HG02642 (cell line): ENCODE measurements at regions not wholly inside any gene's neighbourhood (a gene's known extent, or its start where the extent isn't known, plus 50 kb on each side); places are given as distances from the start of the nearest gene placed in this dataset.
A peak's percentile ranks its signal among the peaks of the same experiment; 100 is the strongest.
"Not testable (repeated sequence)": the region's sequence is repeated elsewhere in the genome, so short reads cannot be mapped to it uniquely, and the experiment has no call there.

ENCODE experiments used
- ATAC-seq: cut with Tn5 transposase; IDR thresholded peaks from one replicate; pipeline ENCODE4 v1.9.1; 2021; ENCODE audit warnings: mild to moderate bottlenecking; ENCODE audit not compliant: unreplicated experiment, poor library complexity

- no peak for ATAC-seq
Measured at GRCh38 chr1:244314921-244315559, 136.7 kb downstream of the ADSS2 start.

DNA sequence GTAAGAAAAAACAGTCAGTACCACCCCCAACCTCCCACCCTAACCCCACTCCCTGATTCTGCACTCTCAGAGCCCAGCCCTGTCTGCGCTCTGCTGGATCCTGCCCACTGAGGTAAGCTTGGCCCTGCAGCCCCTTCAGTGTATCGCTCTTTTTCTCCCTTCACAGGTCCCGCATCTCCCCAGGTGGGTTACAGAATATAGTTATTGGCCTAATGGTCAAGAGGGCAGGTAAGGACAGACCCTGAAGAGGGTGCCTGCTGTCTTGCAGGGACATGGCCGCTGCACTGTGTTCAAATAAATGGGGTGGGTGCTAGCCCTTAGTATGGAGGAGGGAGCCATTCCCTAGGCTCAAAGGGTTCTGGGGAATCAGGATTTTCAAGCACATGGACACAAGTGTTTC, 135.7 kb downstream of the ADSS2 start:
- ATAC-seq, result no peak

DNA sequence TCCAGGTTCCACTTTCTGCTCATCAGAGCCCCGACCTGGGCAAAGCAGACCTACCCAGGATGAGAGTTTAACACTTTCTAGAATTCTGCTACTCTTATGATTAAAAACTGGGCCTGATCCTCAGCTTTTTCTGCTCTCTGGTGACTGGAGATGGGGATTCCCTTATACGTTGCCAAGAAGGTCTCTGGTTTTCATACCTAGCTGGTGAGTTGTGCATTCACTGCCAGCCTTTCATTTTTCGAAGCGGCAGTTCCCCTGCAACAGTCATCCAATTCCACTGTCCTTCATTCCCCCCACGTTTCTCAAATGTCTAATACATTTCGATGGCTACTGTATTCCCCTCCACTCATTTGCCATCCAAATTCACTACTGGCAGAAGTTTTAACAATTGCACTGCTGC, 135.3 kb downstream of the ADSS2 start:
- ATAC-seq, result no peak

- no peak for ATAC-seq
Measured at GRCh38 chr1:244316986-244317655, 134.6 kb downstream of the ADSS2 start.

DNA sequence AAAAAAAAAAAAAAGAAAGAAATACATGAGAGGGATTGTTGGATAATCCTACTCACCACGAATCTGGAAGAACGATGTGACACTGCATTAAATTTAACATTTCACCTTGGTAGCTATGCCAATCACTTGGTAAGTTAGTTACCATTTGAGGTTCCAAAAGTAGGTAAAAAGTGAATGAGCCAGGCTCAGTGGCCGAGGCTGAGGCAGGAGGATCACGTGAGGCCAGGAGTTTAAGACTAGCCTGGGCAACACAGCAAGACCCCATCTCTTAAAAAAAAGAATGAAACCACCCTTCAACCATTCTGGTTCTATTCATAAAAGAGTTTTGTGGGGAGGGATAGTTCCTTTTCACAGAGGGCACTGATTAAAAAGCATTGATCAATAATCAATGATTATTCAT, 133.6 kb downstream of the ADSS2 start:
- no peak for ATAC-seq

- no peak for ATAC-seq
Measured at GRCh38 chr1:244318512-244318911, 133.2 kb downstream of the ADSS2 start.

DNA sequence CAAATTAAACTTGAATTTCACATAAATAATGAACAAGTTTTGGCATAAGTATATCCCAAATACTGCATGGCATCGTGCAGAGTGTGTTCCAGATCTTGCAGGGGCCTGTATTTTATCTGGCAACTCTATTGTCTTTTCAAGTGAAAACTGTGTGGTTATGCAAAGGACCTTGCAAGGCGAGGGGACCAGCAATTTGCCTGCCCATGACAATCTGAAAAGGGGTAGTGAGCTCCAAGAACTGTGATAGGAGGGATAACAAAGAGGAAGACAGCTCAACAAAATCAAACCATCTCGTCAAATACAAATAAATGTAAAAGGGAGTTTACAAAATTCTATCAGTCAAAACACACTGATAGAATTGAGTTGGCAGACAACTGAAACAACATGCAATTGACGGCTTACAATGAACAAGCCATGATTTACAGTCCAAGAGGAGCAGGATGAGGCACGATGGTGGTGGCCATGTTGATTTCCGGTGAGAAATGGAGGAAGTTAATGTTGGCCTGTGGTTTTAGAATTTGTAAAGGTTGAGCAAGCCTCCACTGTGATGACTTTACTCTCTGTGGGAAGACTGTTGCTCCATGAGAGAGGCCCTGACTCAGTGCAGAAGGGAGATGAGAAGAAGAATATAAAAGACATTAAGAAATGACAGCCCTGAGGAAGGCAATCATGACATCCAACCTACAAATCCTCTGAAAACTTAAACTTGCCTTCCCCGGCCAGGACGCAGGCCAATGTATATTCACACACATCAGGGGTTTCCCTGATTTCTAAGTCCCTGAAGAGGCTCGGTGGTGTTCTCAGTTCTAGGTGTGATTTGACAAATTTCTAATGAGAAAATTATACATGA, 132.2 kb downstream of the ADSS2 start:
- peak; percentile 83 for ATAC-seq

GRCh38 chr1:244322181-244322580, 129.5 kb downstream of the ADSS2 start:
- ATAC-seq, result no peak

GRCh38 chr1:244322791-244323521, 128.8 kb downstream of the ADSS2 start:
- ATAC-seq, result no peak

GRCh38 chr1:244324176-244324883, 127.4 kb downstream of the ADSS2 start:
- ATAC-seq, result no peak

- peak; percentile 85 for ATAC-seq
Measured at GRCh38 chr1:244325056-244325758, 126.5 kb downstream of the ADSS2 start.

DNA sequence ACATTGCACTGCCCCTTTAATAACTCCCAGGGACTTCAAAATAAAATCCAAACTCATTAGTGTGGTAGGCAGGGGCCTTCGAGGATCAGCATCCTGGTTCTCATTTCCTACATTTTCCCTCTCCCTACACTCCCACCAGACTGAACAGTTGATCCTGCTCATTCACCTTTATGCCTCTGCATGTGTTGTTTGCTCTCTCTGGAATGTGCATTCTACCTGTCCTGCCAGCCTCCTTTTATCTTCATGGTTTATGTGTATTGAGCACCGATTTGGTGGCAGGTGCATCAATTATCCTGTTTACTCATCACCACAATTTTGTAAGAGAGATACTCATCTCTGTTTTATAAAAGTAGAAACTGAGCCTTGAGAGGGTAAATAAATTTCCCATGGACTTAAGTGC, 125.0 kb downstream of the ADSS2 start:
- no peak for ATAC-seq

DNA sequence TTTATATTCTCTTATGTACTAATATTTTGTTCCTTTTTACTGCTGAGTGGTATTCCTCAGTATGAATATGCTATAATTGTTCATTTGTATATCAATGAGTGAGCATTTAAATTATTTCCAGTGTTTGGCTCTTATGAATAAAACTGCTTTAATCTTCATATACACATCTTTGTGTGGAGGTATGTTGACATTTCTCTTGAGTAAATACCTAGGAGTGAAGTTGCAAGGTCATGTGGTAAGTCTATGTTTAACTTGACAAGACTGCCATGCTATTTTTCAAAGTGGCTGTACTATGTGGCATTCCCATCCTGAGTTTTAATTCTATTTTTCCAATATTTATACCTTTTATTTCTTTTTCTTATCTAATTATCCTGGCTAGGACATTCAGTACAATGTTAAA, 124.2 kb downstream of the ADSS2 start:
- no peak for ATAC-seq

DNA sequence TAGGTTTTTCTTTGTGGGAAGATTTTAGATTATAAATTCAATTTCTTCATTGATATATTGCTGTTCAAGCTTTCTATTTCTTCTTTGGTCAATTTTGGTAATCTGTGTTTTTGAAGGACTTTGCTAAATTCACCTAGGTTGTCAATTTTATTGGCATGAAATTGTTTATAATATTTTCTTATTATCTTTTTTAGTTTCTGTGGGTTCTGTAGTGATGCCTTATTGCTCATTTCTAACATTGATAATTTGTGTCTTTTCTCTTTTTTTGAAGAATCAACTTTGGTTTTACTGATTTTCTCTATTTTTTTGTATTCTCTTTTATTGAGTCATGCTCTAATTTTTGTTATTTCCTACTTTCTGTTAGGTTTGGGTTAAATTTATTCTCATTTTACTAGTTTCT, 123.2 kb downstream of the ADSS2 start:
- no peak for ATAC-seq

DNA sequence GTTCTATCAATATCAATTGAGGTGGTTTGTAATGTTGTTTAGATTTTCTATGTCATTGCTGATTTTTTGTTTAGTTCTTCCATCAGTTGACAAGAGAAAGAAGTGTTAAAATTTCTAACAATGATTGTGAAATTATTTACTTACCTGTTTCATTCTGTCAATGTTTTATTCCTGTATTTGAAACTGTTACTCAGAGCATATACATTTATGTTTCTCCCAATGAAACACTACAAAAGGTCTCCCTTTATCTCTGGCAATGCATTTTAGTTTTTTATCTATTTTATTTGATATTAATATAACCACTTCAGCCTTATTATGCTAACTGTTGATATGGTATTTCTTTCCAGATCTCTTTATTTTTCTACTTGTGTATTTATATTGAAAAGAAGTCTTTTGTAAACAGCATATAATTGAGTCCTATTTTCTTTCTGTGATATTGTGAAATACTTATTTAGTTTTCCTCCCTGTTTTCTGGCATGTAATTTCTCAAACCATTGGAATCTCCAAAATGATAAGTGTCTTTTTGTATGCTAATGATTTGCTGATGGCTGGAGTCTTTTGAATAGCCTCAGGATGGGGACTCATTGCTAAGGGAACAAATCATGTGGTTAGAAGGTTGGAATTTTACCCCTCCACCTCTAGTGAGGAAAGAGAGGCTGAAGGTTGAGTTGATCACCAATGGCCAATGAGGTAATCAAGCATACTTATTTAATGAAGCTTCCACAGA, 122.0 kb downstream of the ADSS2 start:
- ATAC-seq, result no peak

DNA sequence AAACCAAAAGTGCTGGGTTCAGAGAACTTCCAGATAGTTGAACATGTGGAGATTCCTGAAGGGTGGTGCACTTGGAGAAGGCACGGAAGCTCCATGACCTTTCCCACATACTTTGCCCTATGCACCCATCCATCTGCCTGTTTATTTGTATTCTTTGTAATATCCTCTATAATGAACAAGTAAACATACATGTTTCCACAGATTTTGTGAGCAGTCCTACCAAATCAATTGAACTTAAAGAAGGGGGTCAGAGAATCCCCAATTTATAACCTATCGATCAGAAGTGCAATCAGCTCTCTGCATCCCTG, 121.4 kb downstream of the ADSS2 start:
- ATAC-seq, result no peak

DNA sequence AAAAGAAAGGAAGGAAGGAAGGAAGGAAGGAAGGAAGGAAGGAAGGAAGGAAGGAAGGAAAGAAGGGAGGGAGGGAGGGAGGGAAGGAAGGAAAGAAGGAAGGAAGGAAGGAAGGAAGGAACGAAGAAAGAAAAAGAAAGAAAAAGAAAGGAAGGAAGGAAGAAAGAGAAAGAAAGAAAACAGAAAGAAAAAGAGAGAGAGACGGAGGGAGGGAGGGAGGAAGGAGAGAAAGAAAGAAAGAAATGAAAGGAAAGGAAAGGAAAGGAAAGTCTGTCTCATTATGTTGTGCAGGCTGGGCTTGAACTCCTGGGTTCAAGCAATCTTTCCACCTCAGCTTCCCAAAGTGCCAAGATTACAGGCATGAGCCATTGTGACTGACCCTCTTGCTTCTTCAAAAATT, 118.9 kb downstream of the ADSS2 start:
- not testable (repeated sequence) for ATAC-seq

DNA sequence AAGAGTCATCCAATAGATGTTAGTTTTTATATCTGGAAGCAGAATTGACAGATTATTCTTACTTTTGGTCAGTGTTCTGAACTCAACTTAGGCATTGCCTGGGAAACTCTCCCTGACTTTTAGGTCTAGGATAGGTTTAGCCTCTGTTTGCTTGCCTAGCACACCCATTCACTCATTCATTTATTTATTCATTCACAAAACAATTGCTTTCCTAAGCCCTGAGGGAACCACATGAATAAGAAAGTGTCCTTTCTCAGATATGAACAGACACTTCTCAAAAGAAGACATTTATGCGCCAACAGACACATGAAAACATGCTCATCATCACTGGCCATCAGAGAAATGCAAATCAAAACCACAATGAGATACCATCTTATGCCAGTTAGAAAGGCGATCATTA, 117.4 kb downstream of the ADSS2 start:
- not testable (repeated sequence) for ATAC-seq

DNA sequence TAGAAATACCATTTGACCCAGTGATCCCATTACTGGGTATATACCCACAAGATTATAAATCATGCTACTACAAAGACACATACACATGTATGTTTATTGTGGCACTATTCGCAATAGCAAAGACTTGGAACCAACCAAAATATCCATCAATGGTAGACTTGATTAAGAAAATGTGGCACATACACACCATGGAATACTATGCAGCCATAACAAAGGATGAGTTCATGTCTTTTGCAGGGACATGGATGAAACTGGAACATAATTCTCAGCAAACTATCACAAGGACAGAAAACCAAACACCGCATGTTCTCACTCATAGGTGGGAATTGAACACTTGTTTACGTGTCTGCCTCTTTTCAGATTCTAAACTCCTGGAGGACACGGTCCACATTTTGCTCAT, 116.9 kb downstream of the ADSS2 start:
- ATAC-seq, result not testable (repeated sequence)
